ENCODE measurements at regions not wholly inside any gene's neighbourhood (a gene's known extent, or its start where the extent isn't known, plus 50 kb on each side); places are given as distances from the start of the nearest gene placed in this dataset.
A peak's percentile ranks its signal among the peaks of the same experiment; 100 is the strongest.

DNA sequence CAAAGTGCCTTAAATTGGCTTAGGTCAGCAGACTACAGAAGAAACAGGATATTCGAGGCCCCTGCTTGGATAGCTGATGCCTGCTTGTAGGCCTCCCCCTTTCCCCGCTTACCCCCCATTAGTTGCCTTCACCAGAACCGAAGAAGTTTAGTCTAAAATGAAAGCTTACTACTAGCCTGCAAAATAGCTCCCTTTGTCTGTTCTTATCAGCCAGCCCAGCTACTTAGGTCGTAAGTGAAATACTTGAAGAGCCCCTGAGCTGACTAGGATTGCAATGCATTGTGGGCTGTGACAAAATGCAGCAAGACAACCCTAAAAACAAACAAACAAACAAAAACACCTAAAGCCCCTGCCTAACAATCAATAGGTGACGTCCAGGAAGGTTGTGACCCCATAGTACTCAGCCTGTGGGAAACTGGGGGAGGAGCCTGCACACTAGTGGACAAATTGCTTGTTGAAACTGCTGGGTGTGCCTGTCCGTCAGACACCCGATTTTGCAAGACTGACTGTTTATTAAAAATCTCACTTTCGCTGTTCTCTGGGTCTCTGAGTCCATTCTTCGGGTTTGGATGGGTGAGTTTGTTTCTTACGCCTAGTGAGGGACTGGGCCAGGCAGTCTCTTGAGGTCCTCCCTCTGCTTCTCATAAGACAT, 105.0 kb upstream of the DUSP22 start:
- H3K9me2 ChIP-seq (ENCODE audit: insufficient read depth, low read length), result no peaks in the 10 kb centered on the region
- no peaks in the 10 kb centered on the region for H3K27me3 ChIP-seq (ENCODE audit: insufficient read depth, low read depth, low read length)
- no peak overlapping the region for H3K4me2 ChIP-seq (ENCODE audit: low read length)
- H3F3A ChIP-seq (ENCODE audit: insufficient read depth, low read length, poor library complexity, severe bottlenecking), result no peaks in the 10 kb centered on the region
- H2AFZ ChIP-seq (ENCODE audit: low read depth, low read length), result no peak overlapping the region
- H3K27ac ChIP-seq (ENCODE audit: low read length), result no peak overlapping the region
- no peaks in the 10 kb centered on the region for H3K79me2 ChIP-seq (replicated peaks; ENCODE audit: insufficient read depth, low read length)
- TF ChIP-seq, protein P1, sequence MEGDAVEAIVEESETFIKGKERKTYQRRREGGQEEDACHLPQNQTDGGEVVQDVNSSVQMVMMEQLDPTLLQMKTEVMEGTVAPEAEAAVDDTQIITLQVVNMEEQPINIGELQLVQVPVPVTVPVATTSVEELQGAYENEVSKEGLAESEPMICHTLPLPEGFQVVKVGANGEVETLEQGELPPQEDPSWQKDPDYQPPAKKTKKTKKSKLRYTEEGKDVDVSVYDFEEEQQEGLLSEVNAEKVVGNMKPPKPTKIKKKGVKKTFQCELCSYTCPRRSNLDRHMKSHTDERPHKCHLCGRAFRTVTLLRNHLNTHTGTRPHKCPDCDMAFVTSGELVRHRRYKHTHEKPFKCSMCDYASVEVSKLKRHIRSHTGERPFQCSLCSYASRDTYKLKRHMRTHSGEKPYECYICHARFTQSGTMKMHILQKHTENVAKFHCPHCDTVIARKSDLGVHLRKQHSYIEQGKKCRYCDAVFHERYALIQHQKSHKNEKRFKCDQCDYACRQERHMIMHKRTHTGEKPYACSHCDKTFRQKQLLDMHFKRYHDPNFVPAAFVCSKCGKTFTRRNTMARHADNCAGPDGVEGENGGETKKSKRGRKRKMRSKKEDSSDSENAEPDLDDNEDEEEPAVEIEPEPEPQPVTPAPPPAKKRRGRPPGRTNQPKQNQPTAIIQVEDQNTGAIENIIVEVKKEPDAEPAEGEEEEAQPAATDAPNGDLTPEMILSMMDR (IDR thresholded peaks at IDR 0.05; ENCODE audit: poor library complexity, severe bottlenecking), result no peak
- TF ChIP-seq RAD21 (conservative IDR thresholded peaks at IDR 0.05) (no peak), SMC3 (conservative IDR thresholded peaks at IDR 0.05; ENCODE audit: poor library complexity) (no peak), EP300 (conservative IDR thresholded peaks at IDR 0.05; ENCODE audit: poor library complexity, severe bottlenecking) (no peak), POLR2AphosphoS5 (IDR thresholded peaks at IDR 0.05) (no peak), TAF1 (IDR thresholded peaks at IDR 0.05; ENCODE audit: low read depth) (no peak), EZH2 (IDR thresholded peaks at IDR 0.05; ENCODE audit: borderline replicate concordance, insufficient read depth, low read length, poor library complexity, severe bottlenecking) (no peak), MXI1 (conservative IDR thresholded peaks at IDR 0.05; ENCODE audit: poor library complexity, severe bottlenecking) (no peak)
- TF ChIP-seq, protein P2, sequence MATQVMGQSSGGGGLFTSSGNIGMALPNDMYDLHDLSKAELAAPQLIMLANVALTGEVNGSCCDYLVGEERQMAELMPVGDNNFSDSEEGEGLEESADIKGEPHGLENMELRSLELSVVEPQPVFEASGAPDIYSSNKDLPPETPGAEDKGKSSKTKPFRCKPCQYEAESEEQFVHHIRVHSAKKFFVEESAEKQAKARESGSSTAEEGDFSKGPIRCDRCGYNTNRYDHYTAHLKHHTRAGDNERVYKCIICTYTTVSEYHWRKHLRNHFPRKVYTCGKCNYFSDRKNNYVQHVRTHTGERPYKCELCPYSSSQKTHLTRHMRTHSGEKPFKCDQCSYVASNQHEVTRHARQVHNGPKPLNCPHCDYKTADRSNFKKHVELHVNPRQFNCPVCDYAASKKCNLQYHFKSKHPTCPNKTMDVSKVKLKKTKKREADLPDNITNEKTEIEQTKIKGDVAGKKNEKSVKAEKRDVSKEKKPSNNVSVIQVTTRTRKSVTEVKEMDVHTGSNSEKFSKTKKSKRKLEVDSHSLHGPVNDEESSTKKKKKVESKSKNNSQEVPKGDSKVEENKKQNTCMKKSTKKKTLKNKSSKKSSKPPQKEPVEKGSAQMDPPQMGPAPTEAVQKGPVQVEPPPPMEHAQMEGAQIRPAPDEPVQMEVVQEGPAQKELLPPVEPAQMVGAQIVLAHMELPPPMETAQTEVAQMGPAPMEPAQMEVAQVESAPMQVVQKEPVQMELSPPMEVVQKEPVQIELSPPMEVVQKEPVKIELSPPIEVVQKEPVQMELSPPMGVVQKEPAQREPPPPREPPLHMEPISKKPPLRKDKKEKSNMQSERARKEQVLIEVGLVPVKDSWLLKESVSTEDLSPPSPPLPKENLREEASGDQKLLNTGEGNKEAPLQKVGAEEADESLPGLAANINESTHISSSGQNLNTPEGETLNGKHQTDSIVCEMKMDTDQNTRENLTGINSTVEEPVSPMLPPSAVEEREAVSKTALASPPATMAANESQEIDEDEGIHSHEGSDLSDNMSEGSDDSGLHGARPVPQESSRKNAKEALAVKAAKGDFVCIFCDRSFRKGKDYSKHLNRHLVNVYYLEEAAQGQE (IDR thresholded peaks at IDR 0.05; ENCODE audit: borderline replicate concordance), result no peak
- H4K20me1 ChIP-seq (ENCODE audit: insufficient read depth), result no peaks in the 10 kb centered on the region
- no peak overlapping the region for H3K9ac ChIP-seq (ENCODE audit: low read length)
- H3K36me3 ChIP-seq (ENCODE audit: insufficient read depth, low read length), result no peaks in the 10 kb centered on the region
- H3K4me3 ChIP-seq (ENCODE audit: low read length), result no peak overlapping the region
- no peaks in the 10 kb centered on the region for H3K9me3 ChIP-seq (ENCODE audit: low read length)

DNA sequence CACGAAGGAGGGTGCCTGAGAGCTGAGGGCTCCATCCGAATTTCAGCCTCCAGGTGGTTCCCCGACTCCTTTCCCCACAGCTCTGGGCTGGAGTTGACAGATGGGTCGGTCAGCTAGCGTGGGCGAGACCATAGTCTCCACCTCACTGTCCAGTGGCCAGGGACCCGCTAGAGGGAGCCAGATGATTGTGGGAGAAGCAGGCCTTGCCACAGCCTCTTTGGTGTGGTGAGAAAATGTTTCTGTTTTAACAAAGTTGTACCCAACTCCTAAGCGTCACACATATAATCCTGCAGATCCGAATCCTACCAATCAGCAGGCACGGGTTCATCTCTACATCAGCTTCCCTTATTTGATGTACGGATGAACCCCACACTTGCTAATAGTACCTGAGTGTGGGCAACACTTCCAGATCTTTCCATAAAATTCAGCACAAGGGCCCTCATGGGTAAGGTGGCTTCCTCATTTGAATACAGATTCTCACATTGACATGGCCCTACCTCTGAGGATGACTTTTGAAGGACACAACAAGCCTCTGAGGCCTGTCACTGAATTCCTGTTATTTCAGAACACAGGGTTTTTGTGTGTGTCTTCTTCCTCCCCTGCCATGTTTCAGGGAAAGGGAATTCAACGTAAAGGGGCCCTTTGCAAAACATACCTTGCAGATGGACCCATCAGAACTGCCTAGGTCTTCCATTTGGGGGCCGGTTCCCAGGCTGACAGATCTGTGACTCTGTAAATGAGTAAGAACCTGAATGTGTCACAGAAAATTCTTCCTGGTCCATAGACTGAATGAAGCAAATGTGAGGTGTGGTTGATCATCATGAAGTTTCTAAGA, 103.2 kb upstream of the DUSP22 start:
- Histone ChIP-seq H2AFZ (ENCODE audit: low read depth, low read length) (no peak overlapping the region), H3K27ac (ENCODE audit: low read length) (no peak overlapping the region), H3K9me2 (ENCODE audit: insufficient read depth, low read length) (no peaks in the 10 kb centered on the region), H3K9ac (ENCODE audit: low read length) (no peak overlapping the region), H3K79me2 (replicated peaks; ENCODE audit: insufficient read depth, low read length) (no peaks in the 10 kb centered on the region), H3K4me3 (ENCODE audit: low read length) (no peak overlapping the region), H3K9me3 (ENCODE audit: low read length) (no peaks in the 10 kb centered on the region), H3K36me3 (ENCODE audit: insufficient read depth, low read length) (no peaks in the 10 kb centered on the region), H3F3A (ENCODE audit: insufficient read depth, low read length, poor library complexity, severe bottlenecking) (no peaks in the 10 kb centered on the region), H3K27me3 (ENCODE audit: insufficient read depth, low read depth, low read length) (no peaks in the 10 kb centered on the region), H4K20me1 (ENCODE audit: insufficient read depth) (no peaks in the 10 kb centered on the region), H3K4me2 (ENCODE audit: low read length) (no peak overlapping the region)
- TF ChIP-seq, protein P1 (IDR thresholded peaks at IDR 0.05; ENCODE audit: poor library complexity, severe bottlenecking), result peak; percentile 75
- TF ChIP-seq SMC3 (conservative IDR thresholded peaks at IDR 0.05; ENCODE audit: poor library complexity) (peak; percentile 72), EP300 (conservative IDR thresholded peaks at IDR 0.05; ENCODE audit: poor library complexity, severe bottlenecking) (no peak), RAD21 (conservative IDR thresholded peaks at IDR 0.05) (peak; percentile 79)

All from neural cell (in vitro differentiated cells).